Fibroblast of lung (primary cell): ENCODE measurements at regions not wholly inside any gene's neighbourhood (a gene's known extent, or its start where the extent isn't known, plus 50 kb on each side); places are given as distances from the start of the nearest gene placed in this dataset.
"Not testable (repeated sequence)": the region's sequence is repeated elsewhere in the genome, so short reads cannot be mapped to it uniquely, and the experiment has no call there.

Experiments
- DNase-seq, 2 donors: peaks; one replicate each; pipeline versions ENCODE4 v3.0.0 to v3.0.0-alpha.2; 2010; ENCODE audit warnings: low read depth in 2 of 2
- H2AFZ ChIP-seq: 2 replicates; pipeline ENCODE4 v1.5.1; 2012; ENCODE audit warnings: low read length, control low read depth, inconsistent platforms
- H3K27ac ChIP-seq: 2 replicates; pipeline ENCODE4 v1.5.1; 2011; ENCODE audit warnings: low read length, control low read depth; ENCODE audit not compliant: insufficient read depth
- H3K27me3 ChIP-seq: 2 replicates; pipeline ENCODE4 v1.5.1; 2011; ENCODE audit warnings: mild to moderate bottlenecking, low read length; ENCODE audit not compliant: control insufficient read depth, insufficient read depth
- H3K36me3 ChIP-seq: 2 replicates; pipeline ENCODE4 v1.5.1; 2011; ENCODE audit warnings: low read length; ENCODE audit not compliant: control insufficient read depth, insufficient read depth
- H3K4me1 ChIP-seq: 2 replicates; pipeline ENCODE4 v1.5.1; 2011; ENCODE audit warnings: low read length; ENCODE audit not compliant: control insufficient read depth, insufficient read depth; ENCODE audit errors: extremely low read depth
- H3K4me2 ChIP-seq: 2 replicates; pipeline ENCODE4 v1.5.1; 2011; ENCODE audit warnings: low read length, control low read depth; ENCODE audit not compliant: insufficient read depth; ENCODE audit errors: extremely low read depth
- H3K4me3 ChIP-seq, 4 experiments: fragments of 200-600 bp in 1 of 4; sonication (generic) in 1 of 4; replicated peaks in 1 of 4; 2 replicates each; pipeline ENCODE4 v1.5.1; 2011 to 2016; ENCODE audit warnings: low read length in 4 of 4, low read depth in 3 of 4, mild to moderate bottlenecking in 3 of 4, control low read depth in 2 of 4, inconsistent platforms in 1 of 4, mixed read lengths in 1 of 4; ENCODE audit not compliant: insufficient read depth in 1 of 4; ENCODE audit errors: control extremely low read depth in 1 of 4
- H3K79me2 ChIP-seq: 2 replicates; pipeline ENCODE4 v1.5.1; 2012; ENCODE audit warnings: mild to moderate bottlenecking, low read length, inconsistent platforms; ENCODE audit not compliant: control insufficient read depth, insufficient read depth
- H3K9ac ChIP-seq: 2 replicates; pipeline ENCODE4 v1.5.1; 2011; ENCODE audit warnings: mild to moderate bottlenecking, low read length, control low read depth; ENCODE audit not compliant: insufficient read depth
- H3K9me3 ChIP-seq: 2 replicates; pipeline ENCODE4 v1.5.1; 2012; ENCODE audit warnings: low read depth, low read length; ENCODE audit not compliant: control insufficient read depth, insufficient read depth
- H4K20me1 ChIP-seq: 2 replicates; pipeline ENCODE4 v1.5.1; 2011; ENCODE audit warnings: low read length; ENCODE audit not compliant: control insufficient read depth, insufficient read depth; ENCODE audit errors: extremely low read depth
- CTCF ChIP-seq, 2 donors: IDR thresholded peaks in 1 of 2; conservative IDR thresholded peaks in 1 of 2; 1 replicate in 1 of 2; 2 replicates in 1 of 2; pipeline ENCODE4 v1.5.1; 2011 to 2012; ENCODE audit warnings: low read length in 2 of 2, control low read depth in 1 of 2, inconsistent platforms in 1 of 2, low read depth in 1 of 2, mild to moderate bottlenecking in 1 of 2
- EZH2 ChIP-seq: IDR thresholded peaks from 2 replicates; pipeline ENCODE4 v1.5.1; 2012; ENCODE audit warnings: low read length, control low read depth, mild to moderate bottlenecking; ENCODE audit errors: missing control alignments

GRCh38 chr3:34895841-34896240, 743.5 kb upstream of the ARPP21 start:
- no peak for TF ChIP-seq CTCF (conservative IDR thresholded peaks at IDR 0.05 in 1 of 2, IDR thresholded peaks at IDR 0.05 in 1 of 2; ENCODE audit: low read depth in 1 of 2, low read length in 2 of 2)
- TF ChIP-seq EZH2: no peak
- Histone ChIP-seq H3K4me3 (no peak overlapping the region), H3K36me3 (no peaks in the 10 kb centered on the region)

DNA sequence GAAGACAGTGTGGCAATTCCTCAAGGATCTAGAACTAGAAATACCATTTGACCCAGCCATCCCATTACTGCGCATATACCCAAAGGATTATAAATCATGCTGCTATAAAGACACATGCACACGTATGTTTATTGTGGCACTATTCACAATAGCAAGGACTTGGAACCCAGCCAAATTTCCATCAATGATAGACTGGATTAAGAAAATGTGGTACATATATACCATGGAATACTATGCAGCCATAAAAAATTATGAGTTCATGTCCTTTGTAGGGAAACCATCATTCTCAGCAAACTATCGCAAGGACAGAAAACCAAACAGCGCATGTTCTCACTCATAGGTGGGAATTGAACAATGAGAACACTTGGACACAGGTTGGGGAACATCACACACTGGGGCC, 729.6 kb upstream of the ARPP21 start:
- H2AFZ ChIP-seq, H3K9me3 ChIP-seq, H3K4me3 ChIP-seq, H3K27ac ChIP-seq, H3K27me3 ChIP-seq, H3K4me2 ChIP-seq, H3K36me3 ChIP-seq, H3K4me1 ChIP-seq, H4K20me1 ChIP-seq, H3K79me2 ChIP-seq, H3K9ac ChIP-seq, DNase-seq: not testable (repeated sequence)

More at GRCh38 chr3:34895841-34896240, 743.5 kb upstream of the ARPP21 start:
- Histone ChIP-seq H3K27ac (no peak overlapping the region), H3K4me1 (no peaks in the 10 kb centered on the region), H2AFZ (no peak overlapping the region), H3K9ac (no peak overlapping the region), H3K27me3 (no peaks in the 10 kb centered on the region), H3K79me2 (no peaks in the 10 kb centered on the region), H3K9me3 (no peaks in the 10 kb centered on the region), H3K4me2 (no peak overlapping the region), H4K20me1 (no peaks in the 10 kb centered on the region)
- no peak for DNase-seq

- H3K9ac ChIP-seq: no peak overlapping the region
- no peaks in the 10 kb centered on the region for H3K4me1 ChIP-seq
- H3K27ac ChIP-seq: no peak overlapping the region
- no peaks in the 10 kb centered on the region for H3K9me3 ChIP-seq
- TF ChIP-seq CTCF (conservative IDR thresholded peaks at IDR 0.05 in 1 of 2, IDR thresholded peaks at IDR 0.05 in 1 of 2; ENCODE audit: low read depth in 1 of 2, low read length in 2 of 2): no peak
- TF ChIP-seq EZH2: no peak
- H3K4me3 ChIP-seq: no peak overlapping the region
- no peak for DNase-seq
- no peaks in the 10 kb centered on the region for H3K79me2 ChIP-seq
- no peak overlapping the region for H2AFZ ChIP-seq
- no peaks in the 10 kb centered on the region for H3K27me3 ChIP-seq
- no peak overlapping the region for H3K4me2 ChIP-seq
- no peaks in the 10 kb centered on the region for H4K20me1 ChIP-seq
- H3K36me3 ChIP-seq: no peaks in the 10 kb centered on the region
These were observed 720.3 kb upstream of the ARPP21 start for GRCh38 chr3:34919025-34919424.
